Naive thymus-derived CD4-positive, alpha-beta T cell (primary cell): ENCODE measurements at regions not wholly inside any gene's neighbourhood (a gene's known extent, or its start where the extent isn't known, plus 50 kb on each side); places are given as distances from the start of the nearest gene placed in this dataset.

ENCODE experiments used
- ATAC-seq: fragments of 150-1000 bp; cut with Tn5 transposase; 2 replicates; pipeline ENCODE4 v1.10.0; 2021; ENCODE audit warnings: mild to moderate bottlenecking, moderate library complexity
- CTCF ChIA-PET: fragments of 350-600 bp; sonication (Branson Sonifier 250); formaldehyde crosslinking; loops from one replicate; lab custom pipeline; 2021; ENCODE audit warnings: antibody characterized with exemption; lab: Charles Lee
- POLR2A ChIA-PET: fragments of 350-600 bp; sonication (Branson Sonifier 250); formaldehyde crosslinking; loops from one replicate; lab custom pipeline; 2021; ENCODE audit warnings: antibody characterized with exemption, inconsistent platforms; lab: Charles Lee
- DNase-seq, 9 donors: peaks; one replicate each; pipeline versions ENCODE4 v3.0.0 to v3.0.0-alpha.2; 2020 to 2022; ENCODE audit warnings: mixed read lengths in 1 of 9
- H3K27ac ChIP-seq: one replicate; pipeline ENCODE4 v1.7.0; 2013; ENCODE audit warnings: mild to moderate bottlenecking, low read depth, low read length, moderate library complexity
- H3K27me3 ChIP-seq, 2 donors: one replicate each; pipeline ENCODE4 v1.7.0; 2013; ENCODE audit warnings: low read length in 2 of 2, mild to moderate bottlenecking in 2 of 2, moderate library complexity in 2 of 2; ENCODE audit not compliant: control insufficient read depth in 2 of 2, insufficient read depth in 2 of 2
- H3K36me3 ChIP-seq, 3 experiments: 1 replicate in 2 of 3; 2 replicates in 1 of 3; pipeline ENCODE4 v1.7.0; 2013; ENCODE audit warnings: low read length in 3 of 3, mild to moderate bottlenecking in 3 of 3, moderate library complexity in 1 of 3; ENCODE audit not compliant: insufficient read depth in 3 of 3, control insufficient read depth in 2 of 3
- H3K4me1 ChIP-seq, 2 donors: one replicate each; pipeline ENCODE4 v1.7.0; 2013; ENCODE audit warnings: low read length in 2 of 2, mild to moderate bottlenecking in 2 of 2, moderate library complexity in 1 of 2; ENCODE audit not compliant: control insufficient read depth in 2 of 2, insufficient read depth in 2 of 2
- H3K4me3 ChIP-seq: 2 replicates; pipeline ENCODE4 v1.7.0; 2013; ENCODE audit warnings: mild to moderate bottlenecking, low read length
- H3K9me3 ChIP-seq, 3 experiments: 1 replicate in 2 of 3; 2 replicates in 1 of 3; pipeline ENCODE4 v1.7.0; 2013; ENCODE audit warnings: low read length in 3 of 3; ENCODE audit not compliant: control insufficient read depth in 2 of 3
- H3K27ac Mint-ChIP-seq, 9 donors: one replicate each; pipeline ENCODE4 v1.8.0; 2020 to 2022; ENCODE audit warnings: mixed read lengths in 9 of 9, mild to moderate bottlenecking in 8 of 9, moderate library complexity in 5 of 9, inconsistent platforms in 2 of 9
- H3K27me3 Mint-ChIP-seq, 5 donors: one replicate each; pipeline ENCODE4 v1.8.0; 2021 to 2022; ENCODE audit warnings: mixed read lengths in 5 of 5, mild to moderate bottlenecking in 1 of 5
- H3K36me3 Mint-ChIP-seq, 5 donors: one replicate each; pipeline ENCODE4 v1.8.0; 2020 to 2022; ENCODE audit warnings: mixed read lengths in 5 of 5, mild to moderate bottlenecking in 3 of 5, inconsistent platforms in 1 of 5
- H3K4me1 Mint-ChIP-seq, 7 donors: one replicate each; pipeline ENCODE4 v1.8.0; 2020 to 2022; ENCODE audit warnings: mixed read lengths in 7 of 7, mild to moderate bottlenecking in 3 of 7, inconsistent platforms in 1 of 7
- H3K4me3 Mint-ChIP-seq, 10 donors: one replicate each; pipeline ENCODE4 v1.8.0; 2020 to 2022; ENCODE audit warnings: mild to moderate bottlenecking in 10 of 10, mixed read lengths in 10 of 10, moderate library complexity in 6 of 10, inconsistent platforms in 2 of 10
- H3K9me3 Mint-ChIP-seq, 11 donors: one replicate each; pipeline ENCODE4 v1.8.0; 2020 to 2022; ENCODE audit warnings: mixed read lengths in 11 of 11, mild to moderate bottlenecking in 4 of 11, inconsistent platforms in 1 of 11, moderate library complexity in 1 of 11
- intact Hi-C, 2 donors: fragments of 100-400 bp; cut with micrococcal nuclease; formaldehyde crosslinking; loops; one replicate each; pipeline ENCODE4 v1.15.1; 2023

DNA sequence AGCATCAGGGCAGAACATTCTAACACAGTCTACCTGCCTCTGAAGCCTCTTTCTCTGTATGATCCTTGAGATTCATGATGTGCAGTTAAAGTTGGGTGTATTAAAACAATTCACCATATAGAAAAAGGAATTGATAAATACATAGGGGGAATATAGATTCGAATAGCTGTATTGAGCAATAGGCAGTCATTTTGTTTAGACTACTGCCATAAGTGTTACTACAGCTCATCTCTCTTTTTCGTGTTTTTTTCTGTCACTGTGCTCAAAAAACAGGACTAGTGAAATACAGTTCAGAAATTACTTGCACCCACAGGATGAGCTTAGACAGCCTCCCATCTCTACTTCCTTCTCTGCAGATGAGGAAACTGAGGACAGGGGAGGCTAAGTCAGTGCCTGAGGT is 144.6 kb upstream of the FBN2 start:
- Mint-ChIP-seq H3K36me3 (no peaks in the 10 kb centered on the region), H3K27ac (no peak overlapping the region), H3K4me3 (no peak overlapping the region), H3K9me3 (peaks cover 0 to 1% (median 0%) of the 10 kb centered on the region in 11 donors), H3K27me3 (peaks cover 0 to 7% (median 0%) of the 10 kb centered on the region in 5 donors), H3K4me1 (no peaks in the 10 kb centered on the region)
- ChIA-PET POLR2A (no interaction called here), CTCF (no interaction called here)
- Histone ChIP-seq H3K36me3 (no peaks in the 10 kb centered on the region), H3K27ac (no peak overlapping the region), H3K4me3 (no peak overlapping the region), H3K27me3 (no peaks in the 10 kb centered on the region), H3K9me3 (no peaks in the 10 kb centered on the region), H3K4me1 (no peaks in the 10 kb centered on the region)
- DNase-seq (no peak), ATAC-seq (no peak)
- intact Hi-C loops: no loop called here

DNA sequence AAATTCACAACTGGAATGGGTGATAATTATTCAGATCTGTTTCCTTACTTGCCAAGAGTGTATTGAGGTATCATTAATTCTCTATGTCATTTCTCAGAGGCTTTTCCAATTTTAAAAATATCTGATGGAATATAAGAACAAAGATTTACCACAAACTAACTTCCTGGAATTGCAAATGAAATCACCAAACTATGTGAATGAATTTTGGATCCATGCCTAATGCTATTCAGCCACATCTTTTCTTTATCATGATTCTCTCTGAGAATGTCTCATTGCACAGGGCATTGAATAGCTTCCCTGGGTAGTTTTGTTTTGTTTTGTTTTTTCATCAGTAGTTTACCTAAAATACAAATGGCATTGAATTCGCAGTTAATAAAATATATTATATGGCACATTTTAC is 146.9 kb upstream of the FBN2 start:
- H3K27me3 Mint-ChIP-seq: peaks cover 0 to 5% (median 0%) of the 10 kb centered on the region in 5 donors
- H3K9me3 Mint-ChIP-seq: no peaks in the 10 kb centered on the region
- intact Hi-C loops: no loop called here
- no peak overlapping the region for H3K4me3 ChIP-seq
- H3K27ac ChIP-seq: no peak overlapping the region
- H3K27ac Mint-ChIP-seq: no peak overlapping the region
- H3K4me1 ChIP-seq: no peaks in the 10 kb centered on the region
- H3K36me3 ChIP-seq: no peaks in the 10 kb centered on the region
- H3K4me1 Mint-ChIP-seq: no peaks in the 10 kb centered on the region
- ATAC-seq (no peak), DNase-seq (no peak)
- H3K9me3 ChIP-seq: no peaks in the 10 kb centered on the region
- H3K4me3 Mint-ChIP-seq: no peak overlapping the region
- CTCF ChIA-PET: no interaction called here
- no peaks in the 10 kb centered on the region for H3K27me3 ChIP-seq
- no peaks in the 10 kb centered on the region for H3K36me3 Mint-ChIP-seq
- POLR2A ChIA-PET: interaction anchor here (0.6 kb wide), 1 partner anchor 11 kb away, joined by 3 read pairs; no protein-coding TSS in a partner anchor

DNA sequence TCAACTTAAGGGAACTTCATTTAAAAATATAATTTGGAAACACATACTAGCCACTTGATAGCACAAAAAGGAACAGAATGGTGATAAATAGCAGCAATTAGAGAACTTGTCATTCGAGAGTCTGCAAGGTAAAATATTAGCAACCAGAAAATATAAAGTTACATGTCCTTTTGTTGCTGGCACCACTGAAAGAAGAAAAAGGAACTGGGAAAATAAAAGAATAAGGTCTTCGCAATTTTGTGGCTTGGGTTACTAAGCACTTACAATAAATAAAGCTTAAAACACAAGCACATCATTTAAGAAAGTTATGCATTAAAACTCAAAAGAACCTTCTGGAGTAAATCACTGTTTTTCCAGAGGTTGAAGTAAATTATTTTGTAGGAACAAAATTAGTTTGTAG is 149.9 kb upstream of the FBN2 start:
- Histone ChIP-seq H3K27me3 (no peaks in the 10 kb centered on the region), H3K9me3 (no peaks in the 10 kb centered on the region), H3K4me1 (no peaks in the 10 kb centered on the region), H3K36me3 (no peaks in the 10 kb centered on the region), H3K4me3 (no peak overlapping the region), H3K27ac (no peak overlapping the region)
- Mint-ChIP-seq H3K4me3 (no peak overlapping the region), H3K36me3 (no peaks in the 10 kb centered on the region), H3K27me3 (no peaks in the 10 kb centered on the region), H3K27ac (no peak overlapping the region), H3K4me1 (no peaks in the 10 kb centered on the region), H3K9me3 (peaks cover 0 to 12% (median 3%) of the 10 kb centered on the region in 11 donors)
- ATAC-seq: no peak
- no peak for DNase-seq
- CTCF ChIA-PET: no interaction called here
- intact Hi-C loops: no loop called here
- POLR2A ChIA-PET: no interaction called here

DNA sequence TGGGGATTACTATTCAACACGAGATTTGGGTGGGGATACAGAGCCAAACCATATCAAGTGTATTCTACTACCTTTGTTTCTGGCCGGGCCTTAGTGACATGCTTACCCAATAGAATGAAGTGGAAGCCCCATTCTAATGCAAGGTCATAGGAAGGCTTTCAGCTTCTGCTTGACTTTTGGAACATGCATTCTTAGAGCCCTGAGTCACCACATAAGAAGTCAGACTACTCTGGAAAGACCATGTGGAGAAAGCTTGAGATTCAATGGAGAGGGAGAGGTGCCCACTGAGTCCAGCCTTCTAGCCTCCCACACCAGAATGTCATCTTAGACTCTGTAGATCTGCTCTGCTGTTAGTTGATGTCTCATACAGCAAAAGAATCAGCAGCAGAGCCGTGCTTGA is 155.7 kb upstream of the FBN2 start:
- Mint-ChIP-seq H3K9me3 (peaks cover 0 to 24% (median 4%) of the 10 kb centered on the region in 11 donors), H3K27me3 (no peaks in the 10 kb centered on the region), H3K27ac (no peak overlapping the region), H3K4me1 (no peaks in the 10 kb centered on the region), H3K4me3 (no peak overlapping the region), H3K36me3 (no peaks in the 10 kb centered on the region)
- ChIA-PET POLR2A (no interaction called here), CTCF (no interaction called here)
- intact Hi-C loops: no loop called here
- H3K9me3 ChIP-seq: no peaks in the 10 kb centered on the region
- no peaks in the 10 kb centered on the region for H3K36me3 ChIP-seq
- DNase-seq: no peak
- H3K27me3 ChIP-seq: no peaks in the 10 kb centered on the region
- no peak overlapping the region for H3K4me3 ChIP-seq
- ATAC-seq: no peak
- H3K4me1 ChIP-seq: no peaks in the 10 kb centered on the region
- no peak overlapping the region for H3K27ac ChIP-seq

DNA sequence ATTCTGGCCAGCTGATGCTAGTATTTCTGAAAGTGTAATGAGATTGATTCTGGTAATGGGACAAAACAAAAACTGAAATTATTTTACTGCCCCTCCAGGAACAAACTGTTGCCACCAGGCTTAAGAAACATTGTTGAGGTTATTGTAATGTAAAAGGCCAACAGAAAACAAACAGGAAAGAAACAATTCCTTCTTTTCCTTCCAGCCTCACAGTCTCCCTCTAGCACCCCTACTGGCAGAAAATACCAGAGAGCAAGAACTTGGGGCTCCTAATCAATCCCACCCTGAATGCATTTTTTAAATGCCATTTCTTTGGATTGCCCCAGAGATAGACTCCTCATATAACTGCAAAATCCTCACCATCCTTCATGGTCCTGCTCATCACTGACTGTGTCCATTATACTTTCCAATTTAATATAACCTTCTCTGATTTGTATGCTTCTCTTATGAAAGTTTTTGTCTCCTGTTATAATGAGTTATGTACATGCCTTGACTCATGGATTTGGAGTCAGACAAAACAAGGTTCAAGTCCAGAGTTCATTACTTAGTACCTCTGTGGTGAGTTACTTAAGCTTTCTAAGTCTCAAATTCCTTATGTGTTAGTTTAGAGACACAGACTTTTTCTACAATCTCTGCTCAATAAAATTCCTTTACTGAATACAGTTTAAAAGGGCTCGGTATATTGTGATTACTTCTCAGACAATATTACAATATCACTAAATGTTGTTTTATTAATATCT is 157.9 kb upstream of the FBN2 start:
- no peaks in the 10 kb centered on the region for H3K27me3 Mint-ChIP-seq
- CTCF ChIA-PET: no interaction called here
- H3K9me3 ChIP-seq: no peaks in the 10 kb centered on the region
- H3K36me3 Mint-ChIP-seq: no peaks in the 10 kb centered on the region
- DNase-seq (no peak), ATAC-seq (no peak)
- peaks cover 0 to 17% (median 4%) of the 10 kb centered on the region in 11 donors for H3K9me3 Mint-ChIP-seq
- no peaks in the 10 kb centered on the region for H3K4me1 Mint-ChIP-seq
- no peak overlapping the region for H3K27ac Mint-ChIP-seq
- POLR2A ChIA-PET: no interaction called here
- H3K4me1 ChIP-seq: no peaks in the 10 kb centered on the region
- no peak overlapping the region for H3K4me3 Mint-ChIP-seq
- no peak overlapping the region for H3K4me3 ChIP-seq
- no peak overlapping the region for H3K27ac ChIP-seq
- intact Hi-C loops: no loop called here
- H3K36me3 ChIP-seq: no peaks in the 10 kb centered on the region
- no peaks in the 10 kb centered on the region for H3K27me3 ChIP-seq

DNA sequence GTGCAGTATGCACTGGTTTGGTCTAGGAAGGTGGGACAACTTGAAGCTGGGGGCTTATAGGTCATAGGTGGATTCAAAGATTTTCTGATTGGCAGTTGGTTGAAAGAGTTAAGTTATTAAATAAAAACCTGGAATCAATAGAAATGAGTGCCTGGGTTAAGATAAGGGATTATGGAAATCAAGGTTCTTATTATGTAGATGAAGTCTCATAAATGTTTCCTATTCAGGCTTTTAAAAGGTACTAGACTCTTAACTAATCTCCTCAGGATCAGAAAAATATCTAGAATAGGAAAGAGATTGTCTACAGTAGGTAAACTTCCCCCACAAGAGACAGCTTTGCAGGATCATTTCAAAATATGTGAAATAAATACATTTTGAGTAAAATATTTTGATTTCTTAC is 163.3 kb upstream of the FBN2 start:
- no peaks in the 10 kb centered on the region for H3K4me1 ChIP-seq
- intact Hi-C loops: no loop called here
- H3K36me3 Mint-ChIP-seq: no peaks in the 10 kb centered on the region
- H3K9me3 Mint-ChIP-seq: peaks cover 0 to 5% (median 0%) of the 10 kb centered on the region in 11 donors
- H3K4me3 Mint-ChIP-seq: no peak overlapping the region
- ChIA-PET POLR2A (no interaction called here), CTCF (no interaction called here)
- H3K4me3 ChIP-seq: no peak overlapping the region
- H3K27me3 ChIP-seq: no peaks in the 10 kb centered on the region
- H3K9me3 ChIP-seq: no peaks in the 10 kb centered on the region
- DNase-seq (no peak), ATAC-seq (no peak)
- H3K36me3 ChIP-seq: no peaks in the 10 kb centered on the region
- no peak overlapping the region for H3K27ac ChIP-seq
- peaks cover 0 to 5% (median 0%) of the 10 kb centered on the region in 5 donors for H3K27me3 Mint-ChIP-seq
- H3K4me1 Mint-ChIP-seq: no peaks in the 10 kb centered on the region
- H3K27ac Mint-ChIP-seq: no peak overlapping the region

DNA sequence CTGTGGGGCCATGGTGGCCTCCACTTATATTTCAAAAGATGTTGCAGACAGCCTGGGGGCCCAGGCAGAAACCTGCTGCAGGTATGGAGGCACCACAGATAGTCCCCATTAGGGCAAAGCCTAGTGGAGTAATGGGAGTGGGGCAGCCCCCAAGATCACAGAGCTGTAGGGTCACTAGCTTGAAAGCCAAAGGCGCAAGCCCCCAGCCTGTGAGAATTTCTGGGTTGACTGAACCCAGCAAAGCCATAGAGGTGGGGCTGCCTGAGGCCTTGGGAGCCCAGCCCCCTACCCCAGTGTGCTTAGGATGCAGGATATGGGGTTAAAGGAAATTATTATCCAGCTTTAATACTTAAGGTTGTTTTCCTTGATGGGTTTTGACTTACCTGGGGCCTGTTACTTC is 165.3 kb upstream of the FBN2 start:
- Histone ChIP-seq H3K27ac (no peak overlapping the region), H3K4me1 (no peaks in the 10 kb centered on the region), H3K9me3 (no peaks in the 10 kb centered on the region), H3K27me3 (no peaks in the 10 kb centered on the region), H3K36me3 (no peaks in the 10 kb centered on the region), H3K4me3 (no peak overlapping the region)
- Mint-ChIP-seq H3K4me1 (no peaks in the 10 kb centered on the region), H3K27ac (no peak overlapping the region), H3K9me3 (peaks cover 0 to 5% (median 1%) of the 10 kb centered on the region in 11 donors), H3K36me3 (no peaks in the 10 kb centered on the region), H3K4me3 (no peak overlapping the region), H3K27me3 (peaks cover 0 to 5% (median 0%) of the 10 kb centered on the region in 5 donors)
- POLR2A ChIA-PET: no interaction called here
- CTCF ChIA-PET: no interaction called here
- ATAC-seq (no peak), DNase-seq (no peak)
- intact Hi-C loops: no loop called here
